Activated naive CD4-positive, alpha-beta T cell treated with anti-CD3 and anti-CD28 coated beads for 36 hours (primary cell): ENCODE measurements at regions not wholly inside any gene's neighbourhood (a gene's known extent, or its start where the extent isn't known, plus 50 kb on each side); places are given as distances from the start of the nearest gene placed in this dataset.

Source experiments
- CTCF ChIA-PET: fragments of 350-600 bp; sonication (Branson Sonifier 250); formaldehyde crosslinking; loops from one replicate; lab custom pipeline; 2021; ENCODE audit warnings: antibody characterized with exemption; lab: Charles Lee
- DNase-seq: peaks from one replicate; pipeline ENCODE4 v3.0.0-alpha.2; 2020
- H3K27ac Mint-ChIP-seq: one replicate; pipeline ENCODE4 v1.8.0; 2021; ENCODE audit warnings: mild to moderate bottlenecking, mixed read lengths
- H3K27me3 Mint-ChIP-seq: one replicate; pipeline ENCODE4 v1.8.0; 2021; ENCODE audit warnings: low read depth, mixed read lengths
- H3K36me3 Mint-ChIP-seq: one replicate; pipeline ENCODE4 v1.8.0; 2021; ENCODE audit warnings: low read depth, mixed read lengths
- H3K4me1 Mint-ChIP-seq: one replicate; pipeline ENCODE4 v1.8.0; 2021; ENCODE audit warnings: low read depth, mixed read lengths
- H3K4me3 Mint-ChIP-seq: one replicate; pipeline ENCODE4 v1.8.0; 2021; ENCODE audit warnings: mild to moderate bottlenecking, moderate library complexity, mixed read lengths
- H3K9me3 Mint-ChIP-seq: one replicate; pipeline ENCODE4 v1.8.0; 2021; ENCODE audit warnings: mixed read lengths
- intact Hi-C: fragments of 100-400 bp; cut with micrococcal nuclease; formaldehyde crosslinking; loops from one replicate; pipeline ENCODE4 v1.15.1; 2023

DNA sequence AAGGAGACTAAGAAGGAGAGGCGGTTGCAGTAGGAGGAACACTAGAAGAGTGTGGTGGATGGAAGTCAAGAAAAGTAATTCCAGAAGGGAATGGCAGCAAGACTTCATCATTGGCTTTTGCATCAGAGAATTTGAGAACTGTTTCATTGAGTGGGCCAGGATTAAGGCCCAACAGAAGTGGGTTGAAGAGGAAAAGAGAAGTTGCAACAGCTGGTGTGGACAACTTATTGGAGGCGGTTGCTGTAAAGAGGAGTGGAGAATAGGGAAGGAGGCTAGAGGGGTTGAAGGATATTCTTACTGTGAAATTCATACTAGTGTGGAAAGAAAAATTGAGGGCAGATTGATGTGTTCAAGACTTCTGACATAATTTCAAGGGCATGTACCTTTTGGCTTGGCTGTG is 168.7 kb upstream of the FN1 start:
- no peaks in the 10 kb centered on the region for H3K4me1 Mint-ChIP-seq
- DNase-seq = no peak
- no peak overlapping the region for H3K4me3 Mint-ChIP-seq
- no peaks in the 10 kb centered on the region for H3K9me3 Mint-ChIP-seq
- no peak overlapping the region for H3K27ac Mint-ChIP-seq
- CTCF ChIA-PET = no interaction called here
- H3K36me3 Mint-ChIP-seq = no peaks in the 10 kb centered on the region
- intact Hi-C loops = no loop called here
- H3K27me3 Mint-ChIP-seq = no peaks in the 10 kb centered on the region

DNA sequence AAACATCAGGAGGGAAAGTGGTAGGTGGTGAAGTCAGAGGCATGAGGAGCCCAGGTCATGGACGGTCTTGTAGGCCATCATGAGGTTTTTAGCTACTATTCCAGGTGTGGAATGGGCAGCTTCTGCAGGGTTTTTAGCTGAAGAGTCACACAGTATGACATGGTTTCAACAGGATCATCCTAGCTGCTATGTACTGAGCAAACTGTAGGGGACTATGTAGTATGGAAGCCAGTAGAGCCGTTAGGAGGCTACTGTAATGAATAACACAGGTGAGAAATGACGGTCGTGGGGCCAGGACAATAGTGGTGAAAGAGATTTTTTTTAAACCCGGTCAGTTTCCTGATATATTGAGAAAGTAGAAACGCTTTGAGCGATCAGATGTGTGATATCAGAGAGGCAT is 167.6 kb upstream of the FN1 start:
- H3K27ac Mint-ChIP-seq = no peak overlapping the region

DNA sequence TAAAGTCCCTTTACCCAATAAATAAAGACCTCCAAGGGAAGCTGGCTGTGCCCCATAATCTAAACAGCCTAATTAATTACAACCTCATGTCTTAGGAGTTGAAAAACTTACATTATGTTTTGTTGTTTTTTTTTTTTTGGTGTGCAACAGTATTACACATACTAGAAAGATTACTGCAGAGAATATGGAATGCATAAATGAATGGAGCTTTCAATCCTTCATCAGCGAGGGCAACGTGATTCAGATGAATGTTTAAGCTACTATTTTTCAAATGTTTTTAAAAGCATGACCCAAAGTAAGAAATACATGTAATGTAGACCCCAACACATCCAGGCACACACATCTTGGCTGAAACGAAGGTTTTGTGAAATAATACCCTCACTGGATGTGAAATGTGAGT is 167.1 kb upstream of the FN1 start:
- CTCF ChIA-PET = interaction anchor here (0.7 kb wide), 1 partner anchor 156 kb away, joined by 3 read pairs; no protein-coding TSS in a partner anchor
- no peak for DNase-seq
- Mint-ChIP-seq H3K27ac (no peak overlapping the region), H3K4me3 (no peak overlapping the region), H3K4me1 (no peaks in the 10 kb centered on the region), H3K36me3 (no peaks in the 10 kb centered on the region), H3K27me3 (no peaks in the 10 kb centered on the region), H3K9me3 (no peaks in the 10 kb centered on the region)
- intact Hi-C loops = no loop called here

More for the DNA sequence above, 167.6 kb upstream of the FN1 start:
- no peak for DNase-seq
- intact Hi-C loops = no loop called here
- Mint-ChIP-seq H3K4me3 (no peak overlapping the region), H3K4me1 (no peaks in the 10 kb centered on the region), H3K9me3 (no peaks in the 10 kb centered on the region), H3K36me3 (no peaks in the 10 kb centered on the region), H3K27me3 (no peaks in the 10 kb centered on the region)
- CTCF ChIA-PET = interaction anchor here (0.7 kb wide), 1 partner anchor 156 kb away, joined by 3 read pairs; no protein-coding TSS in a partner anchor

DNA sequence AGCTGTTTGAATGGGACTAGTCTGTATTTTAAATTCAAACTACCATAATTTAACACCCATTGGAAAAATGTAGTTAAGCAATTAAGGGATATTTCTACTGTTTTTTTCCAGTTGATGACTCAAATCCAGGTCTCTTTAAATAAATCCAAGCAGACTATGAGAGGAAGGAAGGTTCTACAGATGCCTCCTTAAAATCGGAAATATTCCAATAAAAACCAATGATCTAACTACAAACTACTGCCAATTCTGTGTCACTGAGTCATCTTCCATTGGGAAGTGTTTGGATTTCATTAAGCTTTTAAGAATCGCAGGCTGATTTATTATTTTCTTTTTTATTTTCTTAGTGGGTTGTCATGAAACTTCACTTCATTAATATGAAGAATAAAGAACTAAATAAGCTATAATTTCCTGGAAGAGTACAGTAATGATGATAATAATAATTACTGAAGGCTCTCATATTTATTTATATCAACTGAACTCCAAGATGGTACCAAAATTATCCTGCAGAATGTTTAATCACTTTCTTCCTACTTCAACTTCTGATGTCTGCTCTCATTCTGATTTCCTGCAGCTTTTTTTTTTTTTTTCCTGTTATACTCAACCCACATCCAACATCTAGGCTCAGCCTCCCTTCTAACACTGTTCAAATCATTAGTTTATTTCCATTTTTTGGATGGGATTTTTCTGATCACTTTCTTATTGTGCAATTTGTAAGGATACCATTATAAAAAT is 166.3 kb upstream of the FN1 start:
- intact Hi-C loops = no loop called here
- no peaks in the 10 kb centered on the region for H3K9me3 Mint-ChIP-seq
- H3K27ac Mint-ChIP-seq = no peak overlapping the region
- CTCF ChIA-PET = interaction anchor here (0.7 kb wide), 1 partner anchor 10 kb away, joined by 3 read pairs; no protein-coding TSS in a partner anchor
- H3K27me3 Mint-ChIP-seq = no peaks in the 10 kb centered on the region
- no peaks in the 10 kb centered on the region for H3K36me3 Mint-ChIP-seq
- H3K4me1 Mint-ChIP-seq = no peaks in the 10 kb centered on the region
- no peak for DNase-seq
- H3K4me3 Mint-ChIP-seq = no peak overlapping the region

DNA sequence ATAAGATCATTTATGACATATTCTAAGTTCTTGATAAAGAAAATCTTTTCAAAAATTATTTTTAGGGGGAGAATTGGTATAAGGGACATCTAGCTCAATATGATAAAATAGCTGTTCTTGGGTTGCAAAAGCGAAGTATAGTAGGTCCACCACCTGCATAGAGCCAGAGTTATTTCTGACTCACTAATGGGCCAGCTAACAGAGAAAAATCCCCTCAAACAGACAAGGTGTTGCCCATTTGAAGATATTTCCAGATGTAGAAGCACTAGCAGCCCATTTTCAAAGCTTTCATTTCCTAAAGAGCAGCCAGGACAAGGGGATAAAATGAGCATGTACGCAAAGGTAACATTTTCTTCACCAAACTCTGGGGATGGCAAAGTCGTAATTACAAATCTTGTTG is 165.7 kb upstream of the FN1 start:
- Mint-ChIP-seq H3K27ac (no peak overlapping the region), H3K27me3 (no peaks in the 10 kb centered on the region), H3K4me1 (no peaks in the 10 kb centered on the region), H3K36me3 (no peaks in the 10 kb centered on the region), H3K4me3 (no peak overlapping the region), H3K9me3 (no peaks in the 10 kb centered on the region)
- no peak for DNase-seq
- intact Hi-C loops = no loop called here
- CTCF ChIA-PET = interaction anchor here (0.7 kb wide), 1 partner anchor 9 kb away, joined by 3 read pairs; no protein-coding TSS in a partner anchor

DNA sequence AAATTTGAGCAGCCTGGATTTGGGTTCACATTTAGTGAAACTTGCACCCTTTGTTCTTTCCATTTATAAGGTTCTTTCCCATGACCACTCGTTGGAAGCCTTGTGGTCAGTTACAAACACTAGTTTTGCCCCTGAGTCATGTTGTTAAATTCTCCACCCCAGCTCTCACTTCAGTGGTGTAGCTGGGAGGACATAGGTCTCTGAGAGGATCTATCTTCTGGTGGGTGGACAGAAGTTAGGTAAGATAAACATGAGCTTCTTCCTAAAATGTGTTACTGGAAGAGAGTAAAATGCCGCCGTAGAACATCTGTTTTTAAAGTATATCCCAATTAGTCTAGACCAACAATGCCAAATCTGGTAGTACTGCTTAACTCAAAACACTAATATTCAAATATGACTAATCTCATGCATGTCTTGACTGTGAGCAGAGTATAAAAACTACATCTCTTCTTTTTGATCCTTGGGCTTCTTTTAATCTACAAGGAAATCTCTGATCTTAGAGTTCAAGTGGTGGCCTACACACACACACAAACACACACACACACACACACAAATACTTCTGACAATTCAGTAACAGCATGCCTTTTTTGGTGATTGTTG is 162.6 kb upstream of the FN1 start:
- H3K27me3 Mint-ChIP-seq = no peaks in the 10 kb centered on the region
- DNase-seq = no peak
- CTCF ChIA-PET = no interaction called here
- H3K36me3 Mint-ChIP-seq = no peaks in the 10 kb centered on the region
- intact Hi-C loops = no loop called here
- H3K27ac Mint-ChIP-seq = no peak overlapping the region
- H3K4me3 Mint-ChIP-seq = no peak overlapping the region
- H3K9me3 Mint-ChIP-seq = no peaks in the 10 kb centered on the region
- no peaks in the 10 kb centered on the region for H3K4me1 Mint-ChIP-seq

DNA sequence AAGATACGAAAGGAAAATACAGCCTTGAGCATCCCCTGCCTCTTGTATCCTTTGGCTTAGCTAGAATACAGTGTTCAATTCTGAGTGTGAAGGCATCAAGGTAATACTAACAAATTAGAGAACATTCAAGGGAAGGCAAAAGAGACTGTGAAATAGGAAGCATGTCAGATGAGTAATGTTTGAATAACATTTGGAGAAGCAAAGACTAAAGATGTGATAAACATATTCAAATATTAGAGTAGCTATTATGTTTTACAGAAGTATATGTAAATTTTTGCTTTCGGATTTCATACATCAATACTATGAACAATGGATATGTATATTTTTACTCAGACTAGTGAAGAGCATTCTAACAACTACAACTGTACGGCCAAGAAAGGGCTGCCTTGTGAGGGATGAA is 161.7 kb upstream of the FN1 start:
- DNase-seq = no peak
- intact Hi-C loops = no loop called here
- CTCF ChIA-PET = no interaction called here
- H3K4me1 Mint-ChIP-seq = no peaks in the 10 kb centered on the region
- H3K27ac Mint-ChIP-seq = no peak overlapping the region
- H3K9me3 Mint-ChIP-seq = no peaks in the 10 kb centered on the region
- H3K27me3 Mint-ChIP-seq = no peaks in the 10 kb centered on the region
- no peak overlapping the region for H3K4me3 Mint-ChIP-seq
- no peaks in the 10 kb centered on the region for H3K36me3 Mint-ChIP-seq

DNA sequence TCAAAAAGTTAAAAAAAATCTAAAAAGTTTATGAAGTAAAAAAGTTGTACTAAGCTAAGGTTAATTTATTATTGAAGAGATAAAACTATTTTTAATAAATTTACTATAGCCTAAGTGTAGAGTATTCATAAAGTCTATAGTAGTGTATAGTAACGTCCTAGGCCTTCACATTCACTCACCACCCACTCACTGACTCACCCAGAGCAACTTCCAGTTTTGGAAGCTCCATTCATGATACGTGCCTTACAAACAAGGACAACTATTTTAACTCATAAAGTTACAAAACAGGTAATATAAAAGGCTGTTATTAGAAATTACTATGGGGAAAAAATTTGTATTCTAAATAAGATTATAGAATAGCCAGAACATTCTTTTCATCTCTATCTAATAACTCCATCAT is 158.9 kb upstream of the FN1 start:
- H3K27me3 Mint-ChIP-seq = no peaks in the 10 kb centered on the region
- H3K4me1 Mint-ChIP-seq = no peaks in the 10 kb centered on the region
- no peaks in the 10 kb centered on the region for H3K9me3 Mint-ChIP-seq
- intact Hi-C loops = no loop called here
- no peaks in the 10 kb centered on the region for H3K36me3 Mint-ChIP-seq
- no peak overlapping the region for H3K27ac Mint-ChIP-seq
- no peak overlapping the region for H3K4me3 Mint-ChIP-seq
- DNase-seq = no peak
- CTCF ChIA-PET = interaction anchor here (0.8 kb wide), 1 partner anchor 94 kb away, joined by 4 read pairs; no protein-coding TSS in a partner anchor

DNA sequence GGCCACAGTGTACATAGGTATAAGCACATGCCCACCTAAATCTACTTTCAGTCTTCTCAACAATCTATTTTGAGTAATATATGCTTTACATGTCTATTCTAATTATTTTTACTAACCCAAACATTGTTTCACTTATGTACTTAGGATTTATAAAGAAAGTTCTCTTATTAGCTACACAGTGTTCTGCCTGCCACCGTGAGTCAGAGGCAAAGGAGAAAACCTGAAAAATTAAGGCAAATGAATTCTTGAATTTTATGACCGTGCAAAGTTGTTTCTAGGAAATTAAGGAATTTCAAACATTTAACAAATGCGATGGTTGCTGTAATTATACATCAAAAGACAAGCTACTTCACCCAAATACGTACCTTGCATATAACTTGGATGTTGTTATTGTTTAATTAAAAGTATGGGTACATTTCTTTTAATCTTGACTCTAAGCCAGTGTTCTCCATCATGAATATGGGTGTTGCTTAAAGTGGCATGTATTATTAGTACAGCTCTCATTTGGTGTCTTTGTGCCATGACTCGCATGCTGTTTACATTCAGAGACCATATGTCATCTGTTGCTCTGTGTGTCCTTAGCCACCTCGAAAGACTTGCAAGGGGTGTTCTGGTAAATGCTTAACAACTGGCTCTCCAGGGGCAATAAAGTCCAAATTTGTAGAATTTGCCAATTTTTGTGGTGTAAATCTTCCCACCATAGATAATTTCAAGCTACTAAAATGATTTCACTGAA is 154.3 kb upstream of the FN1 start:
- no peaks in the 10 kb centered on the region for H3K4me1 Mint-ChIP-seq
- H3K9me3 Mint-ChIP-seq = no peaks in the 10 kb centered on the region
- no peaks in the 10 kb centered on the region for H3K27me3 Mint-ChIP-seq
- no peak overlapping the region for H3K4me3 Mint-ChIP-seq
- no peaks in the 10 kb centered on the region for H3K36me3 Mint-ChIP-seq
- CTCF ChIA-PET = no interaction called here
- no peak overlapping the region for H3K27ac Mint-ChIP-seq
- DNase-seq = no peak
- intact Hi-C loops = no loop called here

DNA sequence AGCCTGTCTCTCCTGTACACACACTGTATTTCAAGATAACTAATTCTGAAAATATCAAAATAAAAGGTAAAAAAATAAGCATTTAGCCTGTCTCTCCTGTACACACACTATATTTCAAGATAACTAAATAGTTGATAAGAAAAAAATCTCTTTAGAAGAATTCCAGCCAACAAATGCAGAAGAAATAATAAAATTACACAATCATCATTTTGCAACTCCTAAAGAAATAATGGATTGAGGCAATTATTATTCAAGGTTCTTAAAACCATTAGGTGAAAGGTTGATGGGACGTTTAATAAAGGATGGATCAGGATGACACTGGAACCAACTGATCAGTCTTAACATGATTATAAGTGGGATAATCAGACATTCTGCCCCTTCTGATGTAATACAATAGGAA is 148.0 kb upstream of the FN1 start:
- Mint-ChIP-seq H3K27me3 (no peaks in the 10 kb centered on the region), H3K36me3 (no peaks in the 10 kb centered on the region), H3K9me3 (no peaks in the 10 kb centered on the region), H3K27ac (no peak overlapping the region), H3K4me3 (no peak overlapping the region), H3K4me1 (no peaks in the 10 kb centered on the region)
- intact Hi-C loops = no loop called here
- no peak for DNase-seq
- CTCF ChIA-PET = no interaction called here

DNA sequence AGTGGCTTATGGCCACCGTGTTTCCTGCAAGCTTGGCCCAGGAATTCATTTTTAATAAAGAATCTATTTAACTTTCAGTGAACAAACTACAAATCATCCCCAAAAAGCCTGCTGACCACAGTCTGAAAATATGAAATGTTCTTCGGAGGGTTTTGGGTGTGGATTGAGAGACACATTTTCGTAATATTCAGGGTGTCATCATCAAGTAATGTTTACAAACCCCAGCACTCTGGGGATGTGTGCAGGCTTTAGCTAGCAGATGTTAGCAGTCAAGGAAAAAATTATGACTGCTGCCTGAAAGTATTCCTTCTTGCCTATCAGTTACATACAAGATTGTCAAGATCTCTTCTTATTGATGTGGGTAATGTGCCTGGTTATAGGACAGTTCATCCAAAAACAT is 143.9 kb upstream of the FN1 start:
- no peak for DNase-seq
- intact Hi-C loops = no loop called here
- Mint-ChIP-seq H3K4me1 (no peaks in the 10 kb centered on the region), H3K36me3 (no peaks in the 10 kb centered on the region), H3K27me3 (no peaks in the 10 kb centered on the region), H3K9me3 (no peaks in the 10 kb centered on the region), H3K27ac (no peak overlapping the region), H3K4me3 (no peak overlapping the region)
- CTCF ChIA-PET = no interaction called here

DNA sequence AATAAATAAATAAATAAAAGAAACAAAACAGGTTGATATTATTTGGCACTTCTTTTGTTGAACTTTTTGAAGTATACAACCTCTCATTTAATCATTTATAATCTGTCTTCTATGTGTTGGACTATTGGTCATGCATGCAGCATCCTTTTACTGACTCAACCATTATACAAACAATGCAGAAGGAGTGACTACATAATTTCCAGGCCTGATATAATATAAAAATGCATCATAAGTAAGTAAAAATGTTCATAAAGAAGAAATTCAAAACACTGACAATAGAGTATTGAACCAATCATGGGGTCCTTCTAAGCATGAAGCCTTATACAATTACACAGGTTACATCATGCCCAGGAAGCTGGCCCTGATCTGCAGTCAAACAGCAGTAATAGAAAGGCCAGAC is 141.5 kb upstream of the FN1 start:
- H3K4me3 Mint-ChIP-seq = no peak overlapping the region
- CTCF ChIA-PET = interaction anchor here (1.4 kb wide), 1 partner anchor 355 kb away, joined by 3 read pairs; no protein-coding TSS in a partner anchor
- H3K9me3 Mint-ChIP-seq = no peaks in the 10 kb centered on the region
- H3K36me3 Mint-ChIP-seq = no peaks in the 10 kb centered on the region
- H3K27ac Mint-ChIP-seq = no peak overlapping the region
- H3K4me1 Mint-ChIP-seq = no peaks in the 10 kb centered on the region
- no peak for DNase-seq
- H3K27me3 Mint-ChIP-seq = no peaks in the 10 kb centered on the region
- intact Hi-C loops = no loop called here
